ENCODE measurements at regions not wholly inside any gene's neighbourhood (a gene's known extent, or its start where the extent isn't known, plus 50 kb on each side); places are given as distances from the start of the nearest gene placed in this dataset.

- H3K79me1 ChIP-seq (ENCODE audit: low read depth in 1 of 2, low read length in 2 of 2), result no peaks in the 10 kb centered on the region
- H3K56ac ChIP-seq (ENCODE audit: extremely low read depth, insufficient read depth, low read length), result no peak overlapping the region
- 14% methylated on average over 1 of the region's 2 CpGs; no CpG with 5 or more reads in 1 of the 2 experiments for WGBS, 2 experiments (ENCODE audit: extremely low coverage in 2 of 2, insufficient read length in 1 of 2)
- H4K5ac ChIP-seq (ENCODE audit: low read depth, low read length), result no peak overlapping the region
- H3K18ac ChIP-seq (ENCODE audit: low read depth, low read length), result no peak overlapping the region
- no peak overlapping the region for H2AK9ac ChIP-seq (replicated peaks; ENCODE audit: low read depth, low read length, poor library complexity)
- no peak overlapping the region for H3K4me3 ChIP-seq (ENCODE audit: insufficient read depth, low read depth, low read length)
- H3K27ac ChIP-seq (ENCODE audit: insufficient read depth, low read length), result no peak overlapping the region
- no peak overlapping the region for H2BK15ac ChIP-seq (ENCODE audit: low read depth, low read length)
- no peak overlapping the region for H3K23ac ChIP-seq (ENCODE audit: low read depth, low read length)
- no peak overlapping the region for H4K8ac ChIP-seq (ENCODE audit: low read depth in 2 of 2, low read length in 2 of 2)
- H3K27me3 ChIP-seq (ENCODE audit: control insufficient read depth, insufficient read depth, low read length), result no peaks in the 10 kb centered on the region
- H3K36me3 ChIP-seq (ENCODE audit: control insufficient read depth, insufficient read depth, low read length), result no peaks in the 10 kb centered on the region
- no peak overlapping the region for H2AK5ac ChIP-seq (ENCODE audit: low read depth, low read length)
- no peak overlapping the region for H2BK120ac ChIP-seq (ENCODE audit: low read depth, low read length)
- no peak overlapping the region for H3K4me2 ChIP-seq (ENCODE audit: low read depth, low read length)
- no peak overlapping the region for H3K14ac ChIP-seq (replicated peaks; ENCODE audit: low read depth, low read length)
- in situ Hi-C loops (cut with MboI; ENCODE audit: low sequenced_read_pairs) (no loop called here), intact Hi-C loops (cut with micrococcal nuclease) (no loop called here), dilution Hi-C loops (cut with HindIII; ENCODE audit: low sequenced_read_pairs, unreplicated experiment) (no loop called here)
- H4K20me1 ChIP-seq (ENCODE audit: insufficient read depth, low read length), result no peaks in the 10 kb centered on the region
- BruUV-seq (replicated peaks), result no TSS peak
- no peaks in the 10 kb centered on the region for H3K4me1 ChIP-seq (ENCODE audit: control insufficient read depth, insufficient read depth, low read length)
- ATAC-seq (ENCODE audit: low read depth), result no peak
- H2AFZ ChIP-seq (replicated peaks; ENCODE audit: low read length, poor library complexity), result no peak overlapping the region
- ChIA-PET CTCF (no interaction called here), POLR2A (ENCODE audit: unreplicated experiment) (no interaction called here)
- no peak overlapping the region for H2BK5ac ChIP-seq (ENCODE audit: low read depth, low read length, poor library complexity, severe bottlenecking)
- no peak overlapping the region for H4K91ac ChIP-seq (ENCODE audit: insufficient read depth, low read depth, low read length)
- H3K9me1 ChIP-seq (ENCODE audit: insufficient read depth, low read length), result no peaks in the 10 kb centered on the region
- TF ChIP-seq ELK1 (IDR thresholded peaks at IDR 0.05; ENCODE audit: borderline replicate concordance, low read depth, low read length) (no peak), POLR2A (IDR thresholded peaks at IDR 0.05; ENCODE audit: low read depth, low read length) (no peak), CEBPB (IDR thresholded peaks at IDR 0.05; ENCODE audit: low read depth, low read length) (no peak), CHD1 (IDR thresholded peaks at IDR 0.05; ENCODE audit: low read depth, low read length) (no peak), BHLHE40 (IDR thresholded peaks at IDR 0.05; ENCODE audit: low read depth, low read length) (no peak), FOS (IDR thresholded peaks at IDR 0.05; ENCODE audit: low read depth, low read length) (no peak), RAD21 (IDR thresholded peaks at IDR 0.05; ENCODE audit: low read length) (no peak), MAZ (IDR thresholded peaks at IDR 0.05; ENCODE audit: borderline replicate concordance, low read depth, low read length) (no peak), RCOR1 (IDR thresholded peaks at IDR 0.05; ENCODE audit: insufficient replicate concordance, low read length) (no peak), SMC3 (IDR thresholded peaks at IDR 0.05; ENCODE audit: low read depth, low read length) (no peak)
- no peak for DNase-seq
- H3K4ac ChIP-seq (ENCODE audit: low read depth, low read length), result no peak overlapping the region
- H2BK20ac ChIP-seq (ENCODE audit: low read depth, low read length), result no peak overlapping the region
- H3K9ac ChIP-seq (ENCODE audit: low read depth, low read length), result no peak overlapping the region
- no peaks in the 10 kb centered on the region for H3K9me3 ChIP-seq (ENCODE audit: control insufficient read depth, insufficient read depth, low read length)
Observed at GRCh38 chr15:56307180-56307579, 58.0 kb upstream of the TEX9 start.
